ENCODE measurements at regions not wholly inside any gene's neighbourhood (a gene's known extent, or its start where the extent isn't known, plus 50 kb on each side); places are given as distances from the start of the nearest gene placed in this dataset.
A peak's percentile ranks its signal among the peaks of the same experiment; 100 is the strongest.

- TF ChIP-seq ZNF138 (tag by site-specific recombination; IDR thresholded peaks at IDR 0.05; ENCODE audit: borderline replicate concordance) = no peak
- TF ChIP-seq ZNF596 (tag by site-specific recombination; IDR thresholded peaks at IDR 0.05) = no peak
- TF ChIP-seq ZNF473 (tag by site-specific recombination; IDR thresholded peaks at IDR 0.05) = no peak
Measured at GRCh38 chr6:44653091-44653490, 265.6 kb downstream of the CDC5L start (continued).

DNA sequence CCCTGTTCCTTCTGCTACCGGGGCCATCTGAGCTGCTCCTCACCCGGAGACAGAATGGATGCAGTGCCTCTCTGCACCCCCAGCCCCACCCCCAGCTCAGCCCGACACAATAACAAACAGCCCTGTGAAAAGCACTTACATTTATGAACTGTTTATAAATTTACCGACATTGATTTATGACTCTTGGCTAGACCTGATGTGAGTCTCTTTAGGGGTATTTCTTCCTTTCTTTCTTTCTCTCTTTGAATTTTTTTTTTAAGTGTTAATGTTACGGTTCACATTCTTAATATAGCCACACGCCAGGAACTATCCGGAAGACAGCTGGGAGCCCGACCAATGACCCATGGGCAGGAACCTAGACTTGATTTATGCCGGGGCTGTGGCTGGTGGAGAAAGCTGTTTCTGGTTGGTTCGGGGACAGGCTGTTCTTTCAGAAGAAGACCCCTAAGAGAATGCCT lies 266.3 kb downstream of the CDC5L start:
- H3K4me3 ChIP-seq (ENCODE audit: low read depth, low read length) = no peak overlapping the region
- ChIA-PET CTCF (interaction anchor here (0.6 to 5.9 kb wide), 20 partner anchors 10 to 1277 kb away, joined by 3 to 44 read pairs (median 4); no protein-coding TSS in a partner anchor), POLR2A (interaction anchor here (0.5 to 1.5 kb wide), 4 partner anchors 19 to 879 kb away, joined by 3 to 4 read pairs (median 4); partner anchors contain the start of gene SUPT3H)
- TF ChIP-seq WT1 (tag by site-specific recombination; IDR thresholded peaks at IDR 0.05) (peak; percentile 61; the same call in 1 of the 2 replicates), ZNF248 (tag by site-specific recombination; IDR thresholded peaks at IDR 0.05) (no peak), ZNF830 (tag by site-specific recombination; IDR thresholded peaks at IDR 0.05; ENCODE audit: low read depth) (no peak), ZFP37 (tag by site-specific recombination; IDR thresholded peaks at IDR 0.05) (no peak), KLF8 (tag by site-specific recombination; IDR thresholded peaks at IDR 0.05) (no peak), ZEB2 (tag by site-specific recombination; IDR thresholded peaks at IDR 0.05) (0 out of 2 replicates have a peak, but pooled peaks have one; percentile 35), ZNF335 (tag by site-specific recombination; conservative IDR thresholded peaks at IDR 0.05) (peak; percentile 37; the same call in 1 of the 2 replicates), ZNF626 (tag by site-specific recombination; IDR thresholded peaks at IDR 0.05) (no peak), ZNF747 (tag by site-specific recombination; IDR thresholded peaks at IDR 0.05) (no peak), ZNF548 (tag by site-specific recombination; IDR thresholded peaks at IDR 0.05) (no peak), ZBTB17 (tag by site-specific recombination; IDR thresholded peaks at IDR 0.05) (0 out of 2 replicates have a peak, but pooled peaks have one; percentile 23), PRDM6 (tag by site-specific recombination; IDR thresholded peaks at IDR 0.05) (peak; percentile 65), ZBTB49 (tag by site-specific recombination; IDR thresholded peaks at IDR 0.05; ENCODE audit: low read depth) (no peak), PATZ1 (tag by site-specific recombination; IDR thresholded peaks at IDR 0.05) (peak; percentile 46), ZNF324 (tag by site-specific recombination; IDR thresholded peaks at IDR 0.05) (no peak), ZIC2 (tag by site-specific recombination; IDR thresholded peaks at IDR 0.05) (peak; percentile 65), TCF7L2 (IDR thresholded peaks at IDR 0.05; ENCODE audit: borderline replicate concordance, low read depth, low read length) (peak; percentile 48; the same call in 1 of the 2 replicates), ZBTB26 (tag by site-specific recombination; optimal IDR thresholded peaks at IDR 0.05) (no peak), FEZF1 (tag by site-specific recombination; IDR thresholded peaks at IDR 0.05) (peak; percentile 13; the same call in 1 of the 2 replicates), MYNN (tag by site-specific recombination; IDR thresholded peaks at IDR 0.05; ENCODE audit: borderline replicate concordance) (no peak), BCL11A (tag by site-specific recombination; IDR thresholded peaks at IDR 0.05; ENCODE audit: low read depth) (no peak), ZBTB8A (tag by site-specific recombination; IDR thresholded peaks at IDR 0.05) (peak; percentile 50; the same call in 1 of the 2 replicates)
- TF ChIP-seq, protein P1, sequence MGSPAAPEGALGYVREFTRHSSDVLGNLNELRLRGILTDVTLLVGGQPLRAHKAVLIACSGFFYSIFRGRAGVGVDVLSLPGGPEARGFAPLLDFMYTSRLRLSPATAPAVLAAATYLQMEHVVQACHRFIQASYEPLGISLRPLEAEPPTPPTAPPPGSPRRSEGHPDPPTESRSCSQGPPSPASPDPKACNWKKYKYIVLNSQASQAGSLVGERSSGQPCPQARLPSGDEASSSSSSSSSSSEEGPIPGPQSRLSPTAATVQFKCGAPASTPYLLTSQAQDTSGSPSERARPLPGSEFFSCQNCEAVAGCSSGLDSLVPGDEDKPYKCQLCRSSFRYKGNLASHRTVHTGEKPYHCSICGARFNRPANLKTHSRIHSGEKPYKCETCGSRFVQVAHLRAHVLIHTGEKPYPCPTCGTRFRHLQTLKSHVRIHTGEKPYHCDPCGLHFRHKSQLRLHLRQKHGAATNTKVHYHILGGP (tag by site-specific recombination; IDR thresholded peaks at IDR 0.05) = no peak

More for the DNA sequence above, 266.3 kb downstream of the CDC5L start:
- Histone ChIP-seq H3K36me3 (ENCODE audit: control insufficient read depth in 2 of 2, insufficient read depth in 1 of 2, low read length in 2 of 2) (no peaks in the 10 kb centered on the region), H3K9me3 (ENCODE audit: control insufficient read depth, insufficient read depth, low read depth, low read length) (no peaks in the 10 kb centered on the region), H3K4me1 (ENCODE audit: control insufficient read depth, insufficient read depth, low read length) (peaks cover 12% of the 10 kb centered on the region), H3K27ac (ENCODE audit: extremely low read depth, low read depth, low read length) (no peak overlapping the region; the same call in 1 of the 2 replicates)
